Gastroesophageal sphincter (tissue), 4 donors: ENCODE measurements at regions not wholly inside any gene's neighbourhood (a gene's known extent, or its start where the extent isn't known, plus 50 kb on each side); places are given as distances from the start of the nearest gene placed in this dataset.
"Not testable (repeated sequence)": the region's sequence is repeated elsewhere in the genome, so short reads cannot be mapped to it uniquely, and the experiment has no call there.

Experiments used
- ATAC-seq: fragments of 150-250 bp; one replicate; pipeline ENCODE4 v1.9.1; 2016; ENCODE audit warnings: mild to moderate bottlenecking, moderate library complexity
- H3K27ac ChIP-seq, 4 donors: fragments of 200-600 bp; sonication (generic) in 3 of 4; 1 replicate in 3 of 4; 2 replicates in 1 of 4; pipeline ENCODE4 v1.5.1; 2016 to 2019
- H3K27me3 ChIP-seq: fragments of 200-600 bp; sonication (generic); one replicate; pipeline ENCODE4 v1.5.1; 2019
- H3K36me3 ChIP-seq, 2 donors: fragments of 200-600 bp; sonication (generic); one replicate each; pipeline ENCODE4 v1.5.1; 2019; ENCODE audit warnings: control low read depth in 1 of 2
- H3K4me1 ChIP-seq, 3 donors: fragments of 200-600 bp; sonication (generic); 1 replicate in 2 of 3; 2 replicates in 1 of 3; pipeline ENCODE4 v1.5.1; 2016 to 2019; ENCODE audit warnings: control low read depth in 2 of 3
- H3K4me3 ChIP-seq, 2 donors: fragments of 200-600 bp; sonication (generic); one replicate each; pipeline ENCODE4 v1.5.1; 2019; ENCODE audit warnings: mild to moderate bottlenecking in 1 of 2, moderate library complexity in 1 of 2
- H3K9me3 ChIP-seq, 3 donors: fragments of 200-600 bp; sonication (generic); one replicate each; pipeline ENCODE4 v1.5.1; 2017 to 2019; ENCODE audit warnings: control low read depth in 2 of 3
- CTCF ChIP-seq, 4 experiments: fragments of 200-600 bp in 2 of 4; fragments of 450-650 bp in 2 of 4; sonication (generic) in 1 of 4; IDR thresholded peaks; one replicate each; pipeline ENCODE4 v1.5.1; 2017 to 2019; ENCODE audit warnings: antibody characterized with exemption in 4 of 4, mild to moderate bottlenecking in 2 of 4, moderate library complexity in 2 of 4
- EP300 ChIP-seq: sonication (generic); formaldehyde crosslinking; IDR thresholded peaks from one replicate; pipeline ENCODE4 v1.6.1; 2017; ENCODE audit warnings: antibody characterized with exemption, mild to moderate bottlenecking
- POLR2A ChIP-seq, 2 donors: fragments of 450-650 bp; IDR thresholded peaks; one replicate each; pipeline ENCODE4 v1.6.1; 2017; ENCODE audit warnings: antibody characterized with exemption in 2 of 2, mild to moderate bottlenecking in 2 of 2, moderate library complexity in 1 of 2
- POLR2AphosphoS5 ChIP-seq: sonication (generic); formaldehyde crosslinking; IDR thresholded peaks from one replicate; pipeline ENCODE4 v1.6.1; 2017; ENCODE audit warnings: antibody characterized with exemption
- WGBS, 2 donors: methylation state at CpG; one replicate each; pipeline ENCODE4 v1.1.5; 2018; ENCODE audit warnings: low coverage in 1 of 2; 5-methylcytosine and 5-hydroxymethylcytosine counted together

- no peaks in the 10 kb centered on the region for H3K9me3 ChIP-seq
- 93 to 95% methylated on average over 2 to 3 of the region's 3 CpGs for WGBS, 2 donors
Observed at GRCh38 chr9:105021917-105022316, 94.0 kb upstream of the ABCA1 start.

GRCh38 chr9:105022545-105022944 lies 94.6 kb upstream of the ABCA1 start:
- not testable (repeated sequence) for H3K27ac ChIP-seq, H3K36me3 ChIP-seq, H3K4me1 ChIP-seq, H3K27me3 ChIP-seq, ATAC-seq, H3K9me3 ChIP-seq, H3K4me3 ChIP-seq
- WGBS, 2 donors, result 86 to 90% methylated on average over 4 of the region's 5 CpGs

More at GRCh38 chr9:105021917-105022316, 94.0 kb upstream of the ABCA1 start:
- no peak for ATAC-seq
- H3K4me3 ChIP-seq, result no peak overlapping the region
- no peaks in the 10 kb centered on the region for H3K4me1 ChIP-seq
- no peaks in the 10 kb centered on the region for H3K27me3 ChIP-seq
- no peak for TF ChIP-seq EP300
- TF ChIP-seq CTCF (IDR thresholded peaks at IDR 0.05), result no peak
- TF ChIP-seq POLR2AphosphoS5, result no peak
- TF ChIP-seq POLR2A (IDR thresholded peaks at IDR 0.05), result no peak
- no peak overlapping the region for H3K27ac ChIP-seq
- no peaks in the 10 kb centered on the region for H3K36me3 ChIP-seq

- 83 to 100% methylated on average over 1 of the region's 1 CpG for WGBS, 2 donors
- TF ChIP-seq CTCF (IDR thresholded peaks at IDR 0.05) (no peak), EP300 (no peak), POLR2A (IDR thresholded peaks at IDR 0.05) (no peak), POLR2AphosphoS5 (no peak)
- Histone ChIP-seq H3K4me1 (no peaks in the 10 kb centered on the region), H3K36me3 (no peaks in the 10 kb centered on the region), H3K27ac (no peak overlapping the region), H3K9me3 (no peaks in the 10 kb centered on the region), H3K4me3 (no peak overlapping the region), H3K27me3 (no peaks in the 10 kb centered on the region)
- ATAC-seq, result no peak
Observed at GRCh38 chr9:105023788-105024187, 95.8 kb upstream of the ABCA1 start.

GRCh38 chr9:105024529-105024928 lies 96.6 kb upstream of the ABCA1 start:
- ATAC-seq, result no peak
- Histone ChIP-seq H3K36me3 (no peaks in the 10 kb centered on the region), H3K4me3 (no peak overlapping the region), H3K9me3 (no peaks in the 10 kb centered on the region), H3K27me3 (no peaks in the 10 kb centered on the region), H3K4me1 (no peaks in the 10 kb centered on the region), H3K27ac (no peak overlapping the region)
- TF ChIP-seq POLR2AphosphoS5, result no peak
- TF ChIP-seq CTCF (IDR thresholded peaks at IDR 0.05), result no peak
- no peak for TF ChIP-seq POLR2A (IDR thresholded peaks at IDR 0.05)
- no peak for TF ChIP-seq EP300
- 78 to 94% methylated on average over 6 to 7 of the region's 7 CpGs for WGBS, 2 donors

- ATAC-seq, result no peak
- Histone ChIP-seq H3K27me3 (no peaks in the 10 kb centered on the region), H3K27ac (no peak overlapping the region), H3K36me3 (no peaks in the 10 kb centered on the region), H3K9me3 (no peaks in the 10 kb centered on the region), H3K4me3 (no peak overlapping the region), H3K4me1 (no peaks in the 10 kb centered on the region)
- WGBS, 2 donors, result 50 to 67% methylated on average over 1 of the region's 1 CpG
- TF ChIP-seq POLR2A (IDR thresholded peaks at IDR 0.05), result no peak
- TF ChIP-seq POLR2AphosphoS5, result no peak
- no peak for TF ChIP-seq EP300
- no peak for TF ChIP-seq CTCF (IDR thresholded peaks at IDR 0.05)
Observed at GRCh38 chr9:105026451-105026850, 98.5 kb upstream of the ABCA1 start.
